ENCODE measurements at regions not wholly inside any gene's neighbourhood (a gene's known extent, or its start where the extent isn't known, plus 50 kb on each side); places are given as distances from the start of the nearest gene placed in this dataset.

DNA sequence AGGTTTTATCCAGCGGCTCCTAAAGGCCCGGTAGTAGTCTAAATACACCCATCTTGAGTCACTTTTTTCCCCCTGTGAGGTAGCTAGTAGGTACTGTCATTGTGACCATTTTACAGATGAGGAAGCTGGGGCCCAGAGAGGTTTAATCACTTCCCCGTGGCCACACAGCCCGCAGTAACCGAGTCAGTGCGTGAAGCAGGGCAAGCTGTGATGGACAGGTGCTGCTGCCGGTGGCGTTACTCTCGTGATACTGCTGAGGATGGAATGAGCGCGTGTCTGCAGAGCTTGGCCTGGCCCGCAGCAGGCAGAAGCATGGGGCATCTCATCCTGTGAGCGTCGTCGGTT lies 226.3 kb upstream of the CIBAR2 start:
- whole genome bisulfite sequencing, result 95% methylated on average over 15 of the region's 15 CpGs
- Histone ChIP-seq H3K4me1 (ENCODE audit: insufficient read depth, low read length) (peaks cover 16% of the 10 kb centered on the region), H3K27me3 (ENCODE audit: insufficient read depth, low read length) (peaks cover 26% of the 10 kb centered on the region), H3K9me3 (ENCODE audit: insufficient read depth, low read depth, low read length) (no peaks in the 10 kb centered on the region), H3K36me3 (ENCODE audit: insufficient read depth, low read length) (no peaks in the 10 kb centered on the region), H3K27ac (ENCODE audit: low read depth, low read length) (no peak overlapping the region), H3K4me3 (ENCODE audit: low read length) (no peak overlapping the region), H3K9ac (ENCODE audit: low read depth, low read length) (no peak overlapping the region)

GRCh38 chr16:85338989-85339685 lies 226.9 kb upstream of the CIBAR2 start:
- Histone ChIP-seq H3K4me3 (ENCODE audit: low read length) (no peak overlapping the region), H3K4me1 (ENCODE audit: insufficient read depth, low read length) (peaks cover 13% of the 10 kb centered on the region), H3K9ac (ENCODE audit: low read depth, low read length) (no peak overlapping the region), H3K9me3 (ENCODE audit: insufficient read depth, low read depth, low read length) (no peaks in the 10 kb centered on the region), H3K36me3 (ENCODE audit: insufficient read depth, low read length) (no peaks in the 10 kb centered on the region), H3K27ac (ENCODE audit: low read depth, low read length) (no peak overlapping the region), H3K27me3 (ENCODE audit: insufficient read depth, low read length) (peaks cover 21% of the 10 kb centered on the region)
- 94% methylated on average over 18 of the region's 24 CpGs for WGBS

DNA sequence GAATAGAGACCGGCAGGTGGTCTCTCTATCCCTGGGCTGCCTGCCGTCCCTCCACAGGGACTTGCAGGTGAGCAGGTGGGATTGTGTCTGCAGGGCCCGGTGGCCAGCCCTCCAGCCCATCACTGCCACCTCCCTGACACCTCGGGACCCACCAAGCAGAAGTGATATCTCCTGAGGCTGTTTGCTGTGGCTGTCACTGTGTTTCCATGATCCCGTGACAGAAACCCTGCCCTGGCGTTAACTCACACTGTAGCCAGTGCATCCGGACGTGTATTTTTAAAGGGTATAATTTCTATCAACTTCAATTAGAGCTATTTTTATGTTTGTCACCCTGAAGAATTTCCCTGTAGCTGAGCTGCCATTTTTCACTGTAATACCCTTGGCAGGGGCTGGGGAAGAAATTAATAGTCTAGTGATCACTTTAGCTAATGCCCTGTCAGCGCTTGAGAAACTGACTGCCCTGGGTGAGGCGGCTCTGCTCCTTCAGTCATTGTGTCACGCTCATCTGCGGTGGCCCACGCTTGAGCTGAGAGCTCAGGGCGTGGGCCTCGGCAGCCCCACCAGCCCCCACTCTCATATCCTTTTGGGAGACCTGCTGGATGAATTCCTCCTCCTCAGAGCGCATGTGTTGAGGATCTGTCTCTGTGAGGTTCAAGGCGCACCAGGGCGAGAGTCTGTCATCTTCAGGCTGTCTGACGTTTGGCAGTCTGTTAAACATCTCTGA lies 229.9 kb upstream of the CIBAR2 start:
- peaks cover 5% of the 10 kb centered on the region; the same call in 1 of the 2 replicates for H3K27me3 ChIP-seq (ENCODE audit: insufficient read depth, low read length)
- H3K4me1 ChIP-seq (ENCODE audit: insufficient read depth, low read length), result no peaks in the 10 kb centered on the region
- 85% methylated on average over 19 of the region's 19 CpGs for WGBS

GRCh38 chr16:85344502-85345128 lies 232.3 kb upstream of the CIBAR2 start:
- H3K4me3 ChIP-seq (ENCODE audit: low read length), result no peak overlapping the region
- H3K9ac ChIP-seq (ENCODE audit: low read depth, low read length), result no peak overlapping the region
- H3K9me3 ChIP-seq (ENCODE audit: insufficient read depth, low read depth, low read length), result no peaks in the 10 kb centered on the region
- H3K36me3 ChIP-seq (ENCODE audit: insufficient read depth, low read length), result no peaks in the 10 kb centered on the region
- no peak overlapping the region for H3K27ac ChIP-seq (ENCODE audit: low read depth, low read length)
- peaks cover 4% of the 10 kb centered on the region; the same call in 1 of the 2 replicates for H3K4me1 ChIP-seq (ENCODE audit: insufficient read depth, low read length)
- 78% methylated on average over 17 of the region's 17 CpGs for WGBS
- no peaks in the 10 kb centered on the region for H3K27me3 ChIP-seq (ENCODE audit: insufficient read depth, low read length)

More for the DNA sequence above, 229.9 kb upstream of the CIBAR2 start:
- no peak overlapping the region for H3K9ac ChIP-seq (ENCODE audit: low read depth, low read length)
- no peaks in the 10 kb centered on the region for H3K9me3 ChIP-seq (ENCODE audit: insufficient read depth, low read depth, low read length)
- no peak overlapping the region for H3K27ac ChIP-seq (ENCODE audit: low read depth, low read length)
- H3K4me3 ChIP-seq (ENCODE audit: low read length), result no peak overlapping the region
- H3K36me3 ChIP-seq (ENCODE audit: insufficient read depth, low read length), result no peaks in the 10 kb centered on the region

DNA sequence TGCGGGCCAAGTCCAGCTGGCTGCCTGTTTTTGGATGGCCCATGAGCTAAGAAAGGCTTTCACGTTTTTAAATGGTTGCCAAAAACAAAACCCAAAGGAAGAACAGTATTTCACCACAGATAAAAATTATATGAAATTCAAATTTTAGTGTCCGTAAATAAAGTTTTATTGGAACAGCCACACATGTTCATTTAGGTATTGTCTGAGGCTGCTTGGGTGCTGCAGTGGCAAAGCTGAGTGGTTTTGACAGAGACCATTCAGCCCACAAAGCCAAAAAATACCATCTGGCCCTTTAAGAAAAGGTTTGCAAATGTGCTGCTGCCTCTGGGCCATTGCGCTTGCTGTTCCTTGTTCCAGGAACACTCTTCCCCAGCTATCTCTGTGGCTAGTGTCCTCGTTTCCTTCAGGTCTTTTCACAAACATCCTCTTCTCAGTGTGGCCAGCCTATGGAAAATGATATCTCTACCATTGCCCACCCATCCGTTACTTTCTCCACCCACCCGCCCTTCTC lies 232.9 kb upstream of the CIBAR2 start:
- Histone ChIP-seq H3K9me3 (ENCODE audit: insufficient read depth, low read depth, low read length) (no peaks in the 10 kb centered on the region), H3K4me1 (ENCODE audit: insufficient read depth, low read length) (peaks cover 4% of the 10 kb centered on the region; the same call in 1 of the 2 replicates), H3K27ac (ENCODE audit: low read depth, low read length) (no peak overlapping the region), H3K9ac (ENCODE audit: low read depth, low read length) (no peak overlapping the region), H3K36me3 (ENCODE audit: insufficient read depth, low read length) (no peaks in the 10 kb centered on the region), H3K27me3 (ENCODE audit: insufficient read depth, low read length) (no peaks in the 10 kb centered on the region), H3K4me3 (ENCODE audit: low read length) (no peak overlapping the region)
- WGBS, result 80% methylated on average over 7 of the region's 7 CpGs

DNA sequence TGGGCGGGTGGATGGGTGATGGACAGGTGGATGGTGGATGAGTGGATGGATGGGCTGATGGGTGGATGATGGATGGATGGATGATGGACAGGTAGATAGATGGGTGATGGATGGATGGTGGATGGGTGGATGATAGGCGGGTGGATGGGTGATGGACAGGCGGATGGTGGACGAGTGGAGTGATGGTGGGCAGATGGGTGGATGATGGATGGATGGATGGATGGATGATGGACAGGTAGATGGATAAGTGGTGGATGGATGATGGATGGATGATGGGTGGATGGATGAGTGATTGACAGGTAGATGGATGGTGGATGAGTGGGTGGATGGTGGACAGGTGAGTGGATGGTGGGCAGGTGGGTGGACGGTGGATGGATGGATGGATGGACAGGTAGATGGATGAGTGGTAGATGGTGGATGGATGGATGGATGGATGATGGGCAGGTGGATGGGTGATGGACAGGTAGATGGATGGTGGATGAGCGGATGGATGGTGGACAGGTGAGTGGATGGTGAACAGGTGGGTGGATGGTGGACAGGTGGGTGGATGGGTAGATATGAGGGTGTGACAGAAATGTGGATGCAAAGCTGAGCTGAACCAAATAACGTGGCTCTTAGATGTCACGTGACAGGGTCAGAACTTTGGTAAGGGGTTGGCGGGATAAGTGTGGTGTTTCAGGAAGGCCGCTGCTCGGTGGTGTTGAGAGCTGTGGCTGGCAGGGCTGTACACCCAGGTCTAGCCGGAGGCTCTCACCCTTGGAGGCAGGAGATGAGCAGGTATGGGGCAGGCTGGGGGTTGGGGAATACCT lies 234.3 kb upstream of the CIBAR2 start:
- Histone ChIP-seq H3K27me3 (ENCODE audit: insufficient read depth, low read length) (no peaks in the 10 kb centered on the region), H3K9ac (ENCODE audit: low read depth, low read length) (no peak overlapping the region), H3K4me3 (ENCODE audit: low read length) (no peak overlapping the region), H3K27ac (ENCODE audit: low read depth, low read length) (no peak overlapping the region), H3K4me1 (ENCODE audit: insufficient read depth, low read length) (peaks cover 4% of the 10 kb centered on the region; the same call in 1 of the 2 replicates), H3K9me3 (ENCODE audit: insufficient read depth, low read depth, low read length) (no peaks in the 10 kb centered on the region), H3K36me3 (ENCODE audit: insufficient read depth, low read length) (no peaks in the 10 kb centered on the region)
- WGBS, result 94% methylated on average over 12 of the region's 12 CpGs

- Histone ChIP-seq H3K9ac (ENCODE audit: low read depth, low read length) (no peak overlapping the region), H3K4me1 (ENCODE audit: insufficient read depth, low read length) (peaks cover 8% of the 10 kb centered on the region; the same call in 1 of the 2 replicates), H3K36me3 (ENCODE audit: insufficient read depth, low read length) (no peaks in the 10 kb centered on the region), H3K9me3 (ENCODE audit: insufficient read depth, low read depth, low read length) (no peaks in the 10 kb centered on the region), H3K27me3 (ENCODE audit: insufficient read depth, low read length) (no peaks in the 10 kb centered on the region), H3K27ac (ENCODE audit: low read depth, low read length) (no peak overlapping the region), H3K4me3 (ENCODE audit: low read length) (no peak overlapping the region)
- 78% methylated on average over 11 of the region's 11 CpGs for WGBS
Observed at GRCh38 chr16:85347213-85347591, 234.9 kb upstream of the CIBAR2 start.

DNA sequence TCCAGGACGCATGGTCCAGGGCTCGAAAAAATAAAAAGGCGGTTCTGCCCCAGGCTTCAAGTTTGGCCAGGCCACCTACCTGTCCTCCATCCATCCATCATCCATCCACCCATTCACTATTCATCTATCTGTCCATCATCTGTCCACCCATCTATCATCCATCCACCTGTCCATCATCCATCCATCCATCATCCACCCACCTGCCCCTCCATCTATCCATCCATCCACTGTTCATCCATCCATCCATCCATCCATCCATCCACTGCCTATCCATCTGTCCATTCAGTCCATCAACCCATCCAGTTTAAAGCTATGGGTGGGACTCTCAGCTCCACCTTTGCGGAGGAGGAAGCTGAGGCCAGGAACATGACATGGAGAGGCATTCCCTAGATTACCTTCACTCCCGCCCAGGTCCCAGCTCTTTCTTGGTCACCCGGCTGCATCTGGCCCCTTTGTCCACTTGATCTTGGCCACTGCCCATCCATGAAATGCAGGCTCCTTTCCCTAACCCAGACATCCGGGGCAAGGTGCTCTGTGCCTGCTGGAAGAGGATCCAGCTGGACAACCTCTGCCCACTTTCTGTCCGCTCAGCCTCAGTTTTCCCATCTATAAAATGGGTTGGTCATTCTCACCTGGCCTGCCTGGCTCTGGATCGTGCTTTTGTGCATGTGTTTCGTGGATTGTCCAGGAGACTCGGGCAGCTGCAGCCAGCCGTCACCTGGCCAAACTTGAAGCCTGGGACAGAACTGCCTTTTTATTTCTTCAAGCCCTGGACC lies 236.0 kb upstream of the CIBAR2 start:
- no peaks in the 10 kb centered on the region for H3K27me3 ChIP-seq (ENCODE audit: insufficient read depth, low read length)
- H3K27ac ChIP-seq (ENCODE audit: low read depth, low read length), result no peak overlapping the region
- H3K9me3 ChIP-seq (ENCODE audit: insufficient read depth, low read depth, low read length), result peaks cover 5% of the 10 kb centered on the region; the same call in 1 of the 2 replicates
- H3K36me3 ChIP-seq (ENCODE audit: insufficient read depth, low read length), result no peaks in the 10 kb centered on the region
- 95% methylated on average over 12 of the region's 12 CpGs for WGBS
- peaks cover 11% of the 10 kb centered on the region; the same call in 1 of the 2 replicates for H3K4me1 ChIP-seq (ENCODE audit: insufficient read depth, low read length)
- H3K9ac ChIP-seq (ENCODE audit: low read depth, low read length), result no peak overlapping the region
- H3K4me3 ChIP-seq (ENCODE audit: low read length), result no peak overlapping the region

GRCh38 chr16:85348911-85349334 lies 236.7 kb upstream of the CIBAR2 start:
- Histone ChIP-seq H3K4me3 (ENCODE audit: low read length) (no peak overlapping the region), H3K27ac (ENCODE audit: low read depth, low read length) (no peak overlapping the region), H3K4me1 (ENCODE audit: insufficient read depth, low read length) (peaks cover 11% of the 10 kb centered on the region; the same call in 1 of the 2 replicates), H3K9ac (ENCODE audit: low read depth, low read length) (no peak overlapping the region), H3K9me3 (ENCODE audit: insufficient read depth, low read depth, low read length) (peaks cover 7% of the 10 kb centered on the region; the same call in 1 of the 2 replicates), H3K27me3 (ENCODE audit: insufficient read depth, low read length) (no peaks in the 10 kb centered on the region), H3K36me3 (ENCODE audit: insufficient read depth, low read length) (no peaks in the 10 kb centered on the region)
- 94% methylated on average over 21 of the region's 21 CpGs for WGBS
